ENCODE measurements at regions not wholly inside any gene's neighbourhood (a gene's known extent, or its start where the extent isn't known, plus 50 kb on each side); places are given as distances from the start of the nearest gene placed in this dataset.

GRCh38 chr12:61848893-61849292 is 411.3 kb upstream of the USP15 start:
- no peaks in the 10 kb centered on the region for H3K36me3 Mint-ChIP-seq
- TF ChIP-seq CTCF (conservative IDR thresholded peaks at IDR 0.05): no peak
- peaks cover 2% of the 10 kb centered on the region for H3K9me3 Mint-ChIP-seq
- no peak overlapping the region for H3K4me3 Mint-ChIP-seq
- no peaks in the 10 kb centered on the region for H3K4me1 Mint-ChIP-seq (ENCODE audit: unreplicated experiment)
- no peak overlapping the region for H3K27ac Mint-ChIP-seq
- H3K27me3 Mint-ChIP-seq: no peaks in the 10 kb centered on the region
- no peak for DNase-seq (ENCODE audit: extremely low spot score, unreplicated experiment)

- H3K27me3 Mint-ChIP-seq: no peaks in the 10 kb centered on the region
- H3K4me1 Mint-ChIP-seq (ENCODE audit: unreplicated experiment): no peaks in the 10 kb centered on the region
- DNase-seq (ENCODE audit: extremely low spot score, unreplicated experiment): no peak
- no peak overlapping the region for H3K4me3 Mint-ChIP-seq
- H3K36me3 Mint-ChIP-seq: no peaks in the 10 kb centered on the region
- TF ChIP-seq CTCF (conservative IDR thresholded peaks at IDR 0.05): no peak
- H3K27ac Mint-ChIP-seq: no peak overlapping the region
- peaks cover 7% of the 10 kb centered on the region for H3K9me3 Mint-ChIP-seq
These were observed 406.3 kb upstream of the USP15 start for GRCh38 chr12:61853945-61854344.

- H3K9me3 Mint-ChIP-seq: peaks cover 7% of the 10 kb centered on the region
- no peak overlapping the region for H3K27ac Mint-ChIP-seq
- H3K4me3 Mint-ChIP-seq: no peak overlapping the region
- H3K36me3 Mint-ChIP-seq: no peaks in the 10 kb centered on the region
- no peaks in the 10 kb centered on the region for H3K4me1 Mint-ChIP-seq (ENCODE audit: unreplicated experiment)
- no peak for TF ChIP-seq CTCF (conservative IDR thresholded peaks at IDR 0.05)
- no peaks in the 10 kb centered on the region for H3K27me3 Mint-ChIP-seq
- no peak for DNase-seq (ENCODE audit: extremely low spot score, unreplicated experiment)
These were observed 405.3 kb upstream of the USP15 start for GRCh38 chr12:61854902-61855301.

GRCh38 chr12:61857968-61858367 is 402.2 kb upstream of the USP15 start:
- Mint-ChIP-seq H3K4me1 (ENCODE audit: unreplicated experiment) (no peaks in the 10 kb centered on the region), H3K9me3 (peaks cover 7% of the 10 kb centered on the region), H3K27ac (no peak overlapping the region), H3K36me3 (no peaks in the 10 kb centered on the region), H3K4me3 (no peak overlapping the region), H3K27me3 (no peaks in the 10 kb centered on the region)
- no peak for DNase-seq (ENCODE audit: extremely low spot score, unreplicated experiment)
- no peak for TF ChIP-seq CTCF (conservative IDR thresholded peaks at IDR 0.05)

- H3K27ac Mint-ChIP-seq: no peak overlapping the region
- TF ChIP-seq CTCF (conservative IDR thresholded peaks at IDR 0.05): no peak
- no peaks in the 10 kb centered on the region for H3K9me3 Mint-ChIP-seq
- no peaks in the 10 kb centered on the region for H3K4me1 Mint-ChIP-seq (ENCODE audit: unreplicated experiment)
- H3K36me3 Mint-ChIP-seq: no peaks in the 10 kb centered on the region
- DNase-seq (ENCODE audit: extremely low spot score, unreplicated experiment): no peak
- H3K27me3 Mint-ChIP-seq: no peaks in the 10 kb centered on the region
- no peak overlapping the region for H3K4me3 Mint-ChIP-seq
These were observed 399.8 kb upstream of the USP15 start for GRCh38 chr12:61860451-61860850.

GRCh38 chr12:61862986-61863385 is 397.2 kb upstream of the USP15 start:
- H3K4me3 Mint-ChIP-seq: no peak overlapping the region

More at GRCh38 chr12:61862986-61863385, 397.2 kb upstream of the USP15 start:
- Mint-ChIP-seq H3K27ac (no peak overlapping the region), H3K4me1 (ENCODE audit: unreplicated experiment) (no peaks in the 10 kb centered on the region), H3K9me3 (no peaks in the 10 kb centered on the region), H3K27me3 (no peaks in the 10 kb centered on the region), H3K36me3 (no peaks in the 10 kb centered on the region)
- DNase-seq (ENCODE audit: extremely low spot score, unreplicated experiment): no peak
- no peak for TF ChIP-seq CTCF (conservative IDR thresholded peaks at IDR 0.05)
